Hepatocyte (in vitro differentiated cells): ENCODE measurements at regions not wholly inside any gene's neighbourhood (a gene's known extent, or its start where the extent isn't known, plus 50 kb on each side); places are given as distances from the start of the nearest gene placed in this dataset.

ENCODE experiments used
- EZH2phosphoT487 ChIP-seq: fragments of 200-600 bp; sonication (generic); IDR thresholded peaks from one replicate; pipeline ENCODE4 v1.6.1; 2018; ENCODE audit warnings: antibody characterized with exemption, mild to moderate bottlenecking, low read depth, moderate library complexity; ENCODE audit not compliant: unreplicated experiment, severe bottlenecking
- TF ChIP-seq, protein P1 (sequence below): fragments of 200-600 bp; sonication (generic); IDR thresholded peaks from 2 replicates; pipeline ENCODE4 v1.5.1; 2016; ENCODE audit warnings: antibody characterized with exemption, mild to moderate bottlenecking; ENCODE audit not compliant: poor library complexity

DNA sequence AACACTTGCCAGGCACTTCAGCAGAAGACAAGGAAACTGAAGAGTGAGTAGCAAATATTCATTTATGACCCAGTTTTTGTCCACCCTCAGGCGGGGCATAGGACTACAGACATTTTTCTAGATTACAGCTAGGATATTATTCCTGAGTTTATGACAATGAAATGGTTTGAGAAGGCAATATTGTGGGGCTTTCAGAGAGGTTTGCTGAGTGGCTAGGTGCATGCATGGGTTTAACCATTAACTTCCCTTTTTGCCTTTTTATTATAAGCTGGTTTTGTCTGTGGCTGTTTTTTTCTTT is 104.0 kb upstream of the BCAT1 start:
- TF ChIP-seq, protein P1, sequence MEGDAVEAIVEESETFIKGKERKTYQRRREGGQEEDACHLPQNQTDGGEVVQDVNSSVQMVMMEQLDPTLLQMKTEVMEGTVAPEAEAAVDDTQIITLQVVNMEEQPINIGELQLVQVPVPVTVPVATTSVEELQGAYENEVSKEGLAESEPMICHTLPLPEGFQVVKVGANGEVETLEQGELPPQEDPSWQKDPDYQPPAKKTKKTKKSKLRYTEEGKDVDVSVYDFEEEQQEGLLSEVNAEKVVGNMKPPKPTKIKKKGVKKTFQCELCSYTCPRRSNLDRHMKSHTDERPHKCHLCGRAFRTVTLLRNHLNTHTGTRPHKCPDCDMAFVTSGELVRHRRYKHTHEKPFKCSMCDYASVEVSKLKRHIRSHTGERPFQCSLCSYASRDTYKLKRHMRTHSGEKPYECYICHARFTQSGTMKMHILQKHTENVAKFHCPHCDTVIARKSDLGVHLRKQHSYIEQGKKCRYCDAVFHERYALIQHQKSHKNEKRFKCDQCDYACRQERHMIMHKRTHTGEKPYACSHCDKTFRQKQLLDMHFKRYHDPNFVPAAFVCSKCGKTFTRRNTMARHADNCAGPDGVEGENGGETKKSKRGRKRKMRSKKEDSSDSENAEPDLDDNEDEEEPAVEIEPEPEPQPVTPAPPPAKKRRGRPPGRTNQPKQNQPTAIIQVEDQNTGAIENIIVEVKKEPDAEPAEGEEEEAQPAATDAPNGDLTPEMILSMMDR, result no peak
- no peak for TF ChIP-seq EZH2phosphoT487
